ENCODE measurements at regions not wholly inside any gene's neighbourhood (a gene's known extent, or its start where the extent isn't known, plus 50 kb on each side); places are given as distances from the start of the nearest gene placed in this dataset.

GRCh38 chr5:159772698-159773061, 143.6 kb upstream of the ADRA1B start:
- no peaks in the 10 kb centered on the region for H3K79me2 ChIP-seq (ENCODE audit: control insufficient read depth, insufficient read depth, low read length)
- no peak for ATAC-seq
- CTCF ChIA-PET (ENCODE audit: low intra/inter-chr PET ratio), result interaction anchor here (0.6 kb wide), 1 partner anchor 194 kb away, joined by 3 read pairs; no protein-coding TSS in a partner anchor
- POLR2A ChIA-PET, result no interaction called here
- peaks cover 9 to 30% of the 10 kb centered on the region in 2 experiments; a peak in 4 of 5 replicates for H3K27me3 ChIP-seq (ENCODE audit: control insufficient read depth in 2 of 2, insufficient read depth in 2 of 2, low read length in 2 of 2)
- TF ChIP-seq DNMT1 (IDR thresholded peaks at IDR 0.05) (no peak), EGR1 (conservative IDR thresholded peaks at IDR 0.05) (no peak), NCOR1 (IDR thresholded peaks at IDR 0.05) (no peak), ZBTB33 (CRISPR knock-in tag; IDR thresholded peaks at IDR 0.05) (no peak), USF2 (CRISPR knock-in tag; IDR thresholded peaks at IDR 0.05) (no peak), NCOA4 (IDR thresholded peaks at IDR 0.05; ENCODE audit: partially characterized antibody) (no peak), DMBX1 (CRISPR knock-in tag; IDR thresholded peaks at IDR 0.05; ENCODE audit: borderline replicate concordance) (no peak), BRCA1 (IDR thresholded peaks at IDR 0.05) (no peak), BRCA1 (CRISPR knock-in tag; IDR thresholded peaks at IDR 0.05) (no peak), DPF2 (IDR thresholded peaks at IDR 0.05) (no peak), ZNF253 (CRISPR knock-in tag; conservative IDR thresholded peaks at IDR 0.05) (no peak), FOXP4 (CRISPR knock-in tag; IDR thresholded peaks at IDR 0.05; ENCODE audit: borderline replicate concordance) (no peak), ZNF717 (CRISPR knock-in tag; IDR thresholded peaks at IDR 0.05) (no peak), ZC3H4 (CRISPR knock-in tag; IDR thresholded peaks at IDR 0.05; ENCODE audit: borderline replicate concordance) (no peak), GTF3C2 (IDR thresholded peaks at IDR 0.05; ENCODE audit: borderline replicate concordance, extremely low read depth, insufficient read length) (no peak)
- no peak overlapping the region for H3K4me3 ChIP-seq
- intact Hi-C loops (cut with micrococcal nuclease), result loop anchor here (10.0 kb wide), 1 partner anchor 258 kb away; no protein-coding TSS in a partner anchor
- no peak overlapping the region for H3K27ac ChIP-seq (ENCODE audit: extremely low read depth, low read depth, low read length)
- DNase-seq (ENCODE audit: extremely low read depth in 1 of 4, low spot score in 3 of 4), result no peak
- H3K9me1 ChIP-seq (ENCODE audit: control insufficient read depth, insufficient read depth, low read length), result no peaks in the 10 kb centered on the region
- no TSS peak for BruUV-seq (replicated peaks)
- H3K36me3 ChIP-seq (ENCODE audit: control insufficient read depth, insufficient read depth, low read length), result no peaks in the 10 kb centered on the region
- WGBS (ENCODE audit: insufficient coverage, low coverage, missing lambda C conversion rate), result 33% methylated on average over 6 of the region's 6 CpGs
- H2AFZ ChIP-seq (ENCODE audit: low read depth, low read length), result peak overlapping the region; percentile 40; the same call in 1 of the 2 replicates
- no peak for FAIRE-seq
- in situ Hi-C loops (cut with MboI), result no loop called here
- peak overlapping the region; percentile 41 for H3K4me2 ChIP-seq (ENCODE audit: insufficient read depth, low read length)
- H4K20me1 ChIP-seq (replicated peaks; ENCODE audit: control insufficient read depth, insufficient read depth, low read length), result no peaks in the 10 kb centered on the region
- peaks cover 0 to 12% of the 10 kb centered on the region in 2 experiments; a peak in 3 of 5 replicates for H3K4me1 ChIP-seq (replicated peaks in 1 of 2; ENCODE audit: control insufficient read depth in 2 of 2, insufficient read depth in 2 of 2, low read length in 2 of 2)
- H3K9me3 ChIP-seq (replicated peaks; ENCODE audit: control insufficient read depth, insufficient read depth, low read depth, low read length), result no peaks in the 10 kb centered on the region
- no peak overlapping the region for H3K9ac ChIP-seq (ENCODE audit: insufficient read depth in 1 of 2, low read depth in 2 of 2, low read length in 2 of 2)
